H1 (cell line): ENCODE measurements at regions not wholly inside any gene's neighbourhood (a gene's known extent, or its start where the extent isn't known, plus 50 kb on each side); places are given as distances from the start of the nearest gene placed in this dataset.

Experiments
- CTCF ChIA-PET: fragments of 300-600 bp; sonication (Branson Sonifier 250); formaldehyde crosslinking; loops from one replicate; lab custom pipeline; 2021; ENCODE audit not compliant: partially characterized antibody; lab: Charles Lee
- POLR2A ChIA-PET: fragments of 300-600 bp; sonication (Branson Sonifier 250); formaldehyde crosslinking; loops from one replicate; lab custom pipeline; 2021; ENCODE audit warnings: inconsistent platforms; ENCODE audit not compliant: partially characterized antibody; lab: Charles Lee
- DNase-seq, 2 experiments: peaks; one replicate each; pipeline versions ENCODE4 v3.0.0 to v3.0.0-alpha.2; 2010 to 2022; ENCODE audit warnings: low spot score in 2 of 2, low read depth in 1 of 2, mixed read lengths in 1 of 2
- FAIRE-seq: peaks from 2 replicates; lab custom pipeline; 2011; peaks lifted over from hg19 to GRCh38; lab: Jason Lieb, UNC
- H2AFZ ChIP-seq: 2 replicates; pipeline ENCODE4 v1.8.1; 2012; ENCODE audit warnings: low read length, inconsistent platforms
- H2AK5ac ChIP-seq: 2 replicates; pipeline ENCODE4 v1.6.1; 2013; ENCODE audit warnings: low read depth, low read length
- H2BK120ac ChIP-seq: replicated peaks from 2 replicates; pipeline ENCODE3; 2013; ENCODE audit warnings: low read depth, low read length, inconsistent platforms
- H2BK12ac ChIP-seq: 2 replicates; pipeline ENCODE4 v1.6.1; 2013; ENCODE audit warnings: low read depth, low read length
- H2BK15ac ChIP-seq: 2 replicates; pipeline ENCODE4 v1.6.1; 2013; ENCODE audit warnings: low read length
- H2BK20ac ChIP-seq: 2 replicates; pipeline ENCODE4 v1.6.1; 2013; ENCODE audit warnings: low read length
- H2BK5ac ChIP-seq: 2 replicates; pipeline ENCODE4 v1.6.1; 2013; ENCODE audit warnings: low read depth, low read length
- H3K14ac ChIP-seq: 2 replicates; pipeline ENCODE4 v1.6.1; 2013; ENCODE audit warnings: inconsistent platforms; ENCODE audit not compliant: insufficient read length
- H3K18ac ChIP-seq: 2 replicates; pipeline ENCODE4 v1.6.1; 2013; ENCODE audit warnings: low read length; ENCODE audit errors: extremely low read depth
- H3K23ac ChIP-seq: 2 replicates; pipeline ENCODE4 v1.6.1; 2013; ENCODE audit warnings: inconsistent platforms; ENCODE audit not compliant: insufficient read length
- H3K23me2 ChIP-seq: 2 replicates; pipeline ENCODE4 v1.6.1; 2013; ENCODE audit warnings: low read depth, low read length
- H3K27ac ChIP-seq: 2 replicates; pipeline ENCODE4 v1.6.1; 2011; ENCODE audit warnings: low read depth, low read length, inconsistent platforms
- H3K27me3 ChIP-seq, 4 experiments: replicated peaks in 1 of 4; 1 replicate in 1 of 4; 2 replicates in 3 of 4; pipeline versions ENCODE4 v1.6.1 to v1.8.1; 2011 to 2013; ENCODE audit warnings: low read length in 3 of 4, mild to moderate bottlenecking in 3 of 4, inconsistent platforms in 2 of 4, mixed read lengths in 2 of 4, moderate library complexity in 1 of 4; ENCODE audit not compliant: control insufficient read depth in 3 of 4, insufficient read depth in 3 of 4; ENCODE audit errors: extremely low read depth in 1 of 4
- H3K36me3 ChIP-seq, 4 experiments: 2 replicates each; pipeline versions ENCODE4 v1.6.1 to v1.8.1; 2011 to 2013; ENCODE audit warnings: mild to moderate bottlenecking in 4 of 4, low read length in 3 of 4, moderate library complexity in 2 of 4, control low read depth in 1 of 4, inconsistent platforms in 1 of 4; ENCODE audit not compliant: insufficient read depth in 4 of 4, control insufficient read depth in 2 of 4
- H3K4ac ChIP-seq: replicated peaks from 2 replicates; pipeline ENCODE3; 2013; ENCODE audit warnings: low read length, low read depth, mixed read lengths, inconsistent platforms; ENCODE audit not compliant: insufficient read length
- H3K4me1 ChIP-seq, 4 experiments: replicated peaks in 1 of 4; 1 replicate in 1 of 4; 2 replicates in 3 of 4; pipeline versions ENCODE4 v1.6.1 to v1.8.1; 2011 to 2013; ENCODE audit warnings: low read length in 3 of 4, inconsistent platforms in 2 of 4, mixed read lengths in 1 of 4; ENCODE audit not compliant: insufficient read depth in 4 of 4, control insufficient read depth in 3 of 4
- H3K4me2 ChIP-seq, 2 experiments: 2 replicates each; pipeline versions ENCODE4 v1.6.1 to v1.8.1; 2011 to 2013; ENCODE audit warnings: low read depth in 2 of 2, low read length in 2 of 2, control low read depth in 1 of 2, inconsistent platforms in 1 of 2, mild to moderate bottlenecking in 1 of 2; ENCODE audit not compliant: insufficient read depth in 1 of 2
- H3K4me3 ChIP-seq, 4 experiments: fragments of 200-600, 300-600 bp in 1 of 4; sonication (generic), shearing (Covaris generic), sonication (Bioruptor Twin) in 1 of 4; 2 replicates each; pipeline versions ENCODE4 v1.5.1 to v1.8.1; 2011 to 2016; ENCODE audit warnings: low read length in 4 of 4, low read depth in 3 of 4, control low read depth in 2 of 4, inconsistent platforms in 2 of 4, mild to moderate bottlenecking in 2 of 4, mixed read lengths in 1 of 4, moderate library complexity in 1 of 4; ENCODE audit not compliant: insufficient read depth in 2 of 4; ENCODE audit errors: extremely low read depth in 1 of 4
- H3K56ac ChIP-seq: replicated peaks from 2 replicates; pipeline ENCODE3; 2013; ENCODE audit warnings: low read depth, mild to moderate bottlenecking, mixed read lengths, low read length, inconsistent platforms; ENCODE audit not compliant: insufficient read length
- H3K79me1 ChIP-seq: 2 replicates; pipeline ENCODE4 v1.6.1; 2013; ENCODE audit warnings: low read depth, low read length, control low read depth
- H3K79me2 ChIP-seq, 2 experiments: 2 replicates each; pipeline versions ENCODE4 v1.6.1 to v1.8.1; 2012 to 2013; ENCODE audit warnings: low read length in 2 of 2, mild to moderate bottlenecking in 2 of 2, inconsistent platforms in 1 of 2; ENCODE audit not compliant: insufficient read depth in 2 of 2, control insufficient read depth in 1 of 2
- H3K9ac ChIP-seq, 4 experiments: replicated peaks in 1 of 4; 1 replicate in 1 of 4; 2 replicates in 3 of 4; pipeline versions ENCODE4 v1.6.1 to v1.8.1; 2011 to 2013; ENCODE audit warnings: low read depth in 3 of 4, low read length in 3 of 4, control low read depth in 2 of 4, mild to moderate bottlenecking in 2 of 4, moderate library complexity in 2 of 4, inconsistent platforms in 1 of 4; ENCODE audit errors: extremely low read depth in 1 of 4
- H3K9me3 ChIP-seq, 2 experiments: 2 replicates each; pipeline versions ENCODE4 v1.6.1 to v1.8.1; 2012 to 2013; ENCODE audit warnings: mild to moderate bottlenecking in 2 of 2, moderate library complexity in 2 of 2, control low read depth in 1 of 2, inconsistent platforms in 1 of 2, low read depth in 1 of 2, low read length in 1 of 2, mixed read lengths in 1 of 2; ENCODE audit not compliant: insufficient read depth in 2 of 2
- H4K20me1 ChIP-seq, 2 experiments: replicated peaks in 1 of 2; 2 replicates each; pipeline versions ENCODE3 to v1.8.1; 2011 to 2013; ENCODE audit warnings: inconsistent platforms in 2 of 2, low read length in 2 of 2, mild to moderate bottlenecking in 1 of 2; ENCODE audit not compliant: insufficient read depth in 2 of 2, control insufficient read depth in 1 of 2
- H4K5ac ChIP-seq: 2 replicates; pipeline ENCODE4 v1.6.1; 2013; ENCODE audit warnings: low read length, low read depth, mixed read lengths, inconsistent platforms; ENCODE audit not compliant: insufficient read length
- H4K8ac ChIP-seq: 2 replicates; pipeline ENCODE4 v1.8.0; 2013; ENCODE audit warnings: mild to moderate bottlenecking, moderate library complexity, low read length, inconsistent platforms; ENCODE audit not compliant: insufficient read depth; ENCODE audit errors: extremely low read depth
- H4K91ac ChIP-seq: replicated peaks from 2 replicates; pipeline ENCODE3; 2013; ENCODE audit warnings: low read length, mixed read lengths, inconsistent platforms; ENCODE audit not compliant: insufficient read length
- CEBPB ChIP-seq: IDR thresholded peaks from 2 replicates; pipeline ENCODE4 v1.6.1; 2012; ENCODE audit warnings: low read depth, low read length
- FOSL1 ChIP-seq: IDR thresholded peaks from 2 replicates; pipeline ENCODE4 v1.6.1; 2011; ENCODE audit warnings: mild to moderate bottlenecking, low read depth, low read length, moderate library complexity; ENCODE audit not compliant: insufficient read depth
- KDM4A ChIP-seq: IDR thresholded peaks from one replicate; pipeline ENCODE4 v1.7.1; 2012; ENCODE audit warnings: low read depth, mild to moderate bottlenecking, moderate library complexity, low read length, inconsistent platforms; ENCODE audit not compliant: severe bottlenecking
- KDM5A ChIP-seq: fragments of 200-600 bp; IDR thresholded peaks from 2 replicates; pipeline ENCODE4 v1.7.1; 2012; ENCODE audit warnings: mild to moderate bottlenecking, low read length, inconsistent platforms, mixed read lengths
- RFX5 ChIP-seq: IDR thresholded peaks from 2 replicates; pipeline ENCODE4 v1.6.1; 2011; ENCODE audit warnings: low read depth, low read length, improper control_type of control experiment, borderline replicate concordance
- SIX5 ChIP-seq: IDR thresholded peaks from 2 replicates; pipeline ENCODE4 v1.6.1; 2011; ENCODE audit warnings: mild to moderate bottlenecking, low read depth, low read length
- SUZ12 ChIP-seq: fragments of 200-600 bp; sonication (generic); IDR thresholded peaks from 2 replicates; pipeline ENCODE4 v1.6.1; 2012; ENCODE audit warnings: mild to moderate bottlenecking, inconsistent platforms, low read length, moderate library complexity, mixed read lengths
- TBP ChIP-seq: IDR thresholded peaks from 2 replicates; pipeline ENCODE4 v1.6.1; 2011; ENCODE audit warnings: low read depth, low read length, improper control_type of control experiment
- TEAD4 ChIP-seq: IDR thresholded peaks from 2 replicates; pipeline ENCODE4 v1.6.1; 2012; ENCODE audit warnings: low read depth, low read length, inconsistent platforms, mixed read lengths
- ZNF274 ChIP-seq: IDR thresholded peaks from 2 replicates; pipeline ENCODE4 v1.7.0; 2012; ENCODE audit warnings: low read length, borderline replicate concordance; ENCODE audit errors: extremely low read depth
- WGBS, 2 experiments: shearing (Covaris generic) in 1 of 2; methylation state at CpG; one replicate each; pipeline versions ENCODE4 v1.1.6 to v1.1.7; 2013 to 2015; ENCODE audit warnings: low lambda C conversion rate in 2 of 2, mixed read lengths in 2 of 2, inconsistent platforms in 1 of 2, low coverage in 1 of 2, missing lambda C conversion rate in 1 of 2; ENCODE audit not compliant: insufficient replicate concordance in 2 of 2, insufficient coverage in 1 of 2, insufficient read length in 1 of 2; ENCODE audit errors: extremely low coverage in 1 of 2, missing lambda C conversion rate in 1 of 2; 5-methylcytosine and 5-hydroxymethylcytosine counted together

DNA sequence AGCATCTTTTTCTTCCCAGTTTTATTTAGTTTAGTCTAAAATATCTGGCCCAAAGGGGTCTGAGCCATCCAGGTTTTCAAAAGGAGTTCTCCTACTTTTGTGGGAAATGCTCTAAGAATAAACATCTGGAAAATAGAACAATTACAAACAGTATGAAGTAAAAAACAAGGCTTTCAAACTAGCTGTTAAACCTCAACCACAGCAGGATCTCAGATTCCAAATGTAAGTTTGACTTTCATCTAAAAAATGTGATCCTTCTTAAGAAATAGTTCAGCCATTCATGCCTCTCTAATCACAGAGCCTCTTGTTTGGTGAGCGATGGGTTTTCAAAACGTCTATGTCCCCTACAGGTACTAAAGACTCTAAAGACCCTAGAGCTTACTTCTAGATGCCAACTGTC, 413.5 kb downstream of the DUSP10 start:
- no peak for DNase-seq
- CTCF ChIA-PET, result no interaction called here
- Histone ChIP-seq H2BK20ac (no peak overlapping the region), H3K56ac (no peak overlapping the region), H3K4me2 (no peak overlapping the region), H2BK15ac (no peak overlapping the region), H3K23me2 (no peaks in the 10 kb centered on the region), H3K9ac (no peak overlapping the region), H3K4ac (no peak overlapping the region), H3K79me2 (no peaks in the 10 kb centered on the region), H3K27ac (no peak overlapping the region), H4K20me1 (no peaks in the 10 kb centered on the region), H2BK12ac (no peak overlapping the region), H3K9me3 (peaks cover 0 to 9% of the 10 kb centered on the region in 2 experiments; a peak in 2 of 4 replicates), H4K8ac (no peak overlapping the region), H3K4me3 (no peak overlapping the region), H3K36me3 (no peaks in the 10 kb centered on the region), H3K23ac (no peak overlapping the region), H4K91ac (no peak overlapping the region), H2BK120ac (no peak overlapping the region), H2AFZ (no peak overlapping the region), H3K14ac (no peak overlapping the region), H3K18ac (no peak overlapping the region), H3K27me3 (no peaks in the 10 kb centered on the region), H3K79me1 (no peaks in the 10 kb centered on the region), H3K4me1 (no peaks in the 10 kb centered on the region), H4K5ac (no peak overlapping the region), H2AK5ac (no peak overlapping the region), H2BK5ac (no peak overlapping the region)
- POLR2A ChIA-PET, result no interaction called here
- TF ChIP-seq KDM4A (no peak), CEBPB (no peak), KDM5A (no peak), RFX5 (no peak), ZNF274 (no peak), TEAD4 (no peak), FOSL1 (no peak), TBP (no peak), SUZ12 (no peak), SIX5 (no peak)
- 92% methylated on average over 2 of the region's 2 CpGs; no CpG with 5 or more reads in 1 of the 2 experiments for WGBS, 2 experiments
- no peak for FAIRE-seq
